Activated naive CD4-positive, alpha-beta T cell treated with anti-CD3 and anti-CD28 coated beads, Interleukin-2, amount 10 ng/mL, durations not matched to agents 7 days and 5 days (primary cell): ENCODE measurements at regions not wholly inside any gene's neighbourhood (a gene's known extent, or its start where the extent isn't known, plus 50 kb on each side); places are given as distances from the start of the nearest gene placed in this dataset.
"Not testable (repeated sequence)": the region's sequence is repeated elsewhere in the genome, so short reads cannot be mapped to it uniquely, and the experiment has no call there.

ENCODE experiments used
- CTCF ChIA-PET: fragments of 350-600 bp; sonication (Branson Sonifier 250); formaldehyde crosslinking; loops from one replicate; lab custom pipeline; 2021; ENCODE audit warnings: antibody characterized with exemption; lab: Charles Lee
- DNase-seq: peaks from one replicate; pipeline ENCODE4 v3.0.0-alpha.2; 2020
- H3K27ac Mint-ChIP-seq: one replicate; pipeline ENCODE4 v1.8.0; 2021; ENCODE audit warnings: mild to moderate bottlenecking, moderate library complexity, mixed read lengths
- H3K27me3 Mint-ChIP-seq: one replicate; pipeline ENCODE4 v1.8.0; 2021; ENCODE audit warnings: mild to moderate bottlenecking, mixed read lengths
- H3K36me3 Mint-ChIP-seq: one replicate; pipeline ENCODE4 v1.8.0; 2021; ENCODE audit warnings: mixed read lengths
- H3K4me1 Mint-ChIP-seq: one replicate; pipeline ENCODE4 v1.8.0; 2021; ENCODE audit warnings: mixed read lengths
- H3K4me3 Mint-ChIP-seq: one replicate; pipeline ENCODE4 v1.8.0; 2021; ENCODE audit warnings: mild to moderate bottlenecking, moderate library complexity, mixed read lengths
- H3K9me3 Mint-ChIP-seq: one replicate; pipeline ENCODE4 v1.8.0; 2021; ENCODE audit warnings: mixed read lengths

DNA sequence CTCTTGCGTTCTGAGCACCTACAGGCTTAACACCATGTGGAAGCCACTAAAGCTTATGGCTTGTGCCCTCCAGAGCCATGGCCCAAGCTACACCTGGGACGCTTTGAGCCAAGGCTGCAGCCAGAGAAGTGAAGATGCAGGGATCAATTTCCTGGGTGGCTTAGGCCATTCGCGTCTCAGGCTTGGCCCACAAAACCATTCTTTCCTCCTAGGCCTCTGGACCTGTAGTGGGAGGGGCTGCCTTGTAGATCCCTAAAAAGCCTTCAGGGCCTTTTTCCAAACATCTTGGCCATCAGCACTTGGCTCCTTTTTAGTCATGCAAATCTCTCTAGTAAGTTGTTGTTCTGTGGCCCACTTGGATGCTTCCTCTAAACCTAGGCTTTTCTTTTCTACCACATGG, 401.7 kb upstream of the RUNX1 start:
- no peak for DNase-seq
- Mint-ChIP-seq H3K4me3 (no peak overlapping the region), H3K27ac (no peak overlapping the region), H3K36me3 (peaks cover 7% of the 10 kb centered on the region), H3K4me1 (no peaks in the 10 kb centered on the region), H3K27me3 (no peaks in the 10 kb centered on the region), H3K9me3 (peaks cover 23% of the 10 kb centered on the region)
- CTCF ChIA-PET: no interaction called here

DNA sequence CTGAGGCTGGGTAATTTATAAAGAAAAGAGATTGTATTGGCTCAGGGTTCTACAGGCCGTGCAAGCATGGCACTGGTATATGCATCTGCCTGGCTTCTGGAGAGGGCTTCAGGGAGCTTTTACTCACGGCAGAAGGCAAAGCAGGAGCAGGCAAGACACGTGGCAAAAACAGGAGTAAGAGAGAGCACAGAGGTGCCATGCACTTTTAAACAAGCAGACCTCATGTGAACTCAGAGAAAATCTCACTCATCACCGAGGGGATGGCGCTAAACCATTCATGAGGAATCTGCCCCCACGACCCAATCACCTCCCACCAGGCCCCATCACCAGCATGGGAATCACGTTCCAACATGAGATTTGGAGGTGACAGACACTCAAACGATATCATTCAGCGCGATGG, 400.7 kb upstream of the RUNX1 start:
- Mint-ChIP-seq H3K9me3 (peaks cover 23% of the 10 kb centered on the region), H3K4me1 (no peaks in the 10 kb centered on the region), H3K36me3 (peaks cover 7% of the 10 kb centered on the region), H3K27me3 (no peaks in the 10 kb centered on the region), H3K27ac (no peak overlapping the region), H3K4me3 (no peak overlapping the region)
- no peak for DNase-seq
- CTCF ChIA-PET: no interaction called here

DNA sequence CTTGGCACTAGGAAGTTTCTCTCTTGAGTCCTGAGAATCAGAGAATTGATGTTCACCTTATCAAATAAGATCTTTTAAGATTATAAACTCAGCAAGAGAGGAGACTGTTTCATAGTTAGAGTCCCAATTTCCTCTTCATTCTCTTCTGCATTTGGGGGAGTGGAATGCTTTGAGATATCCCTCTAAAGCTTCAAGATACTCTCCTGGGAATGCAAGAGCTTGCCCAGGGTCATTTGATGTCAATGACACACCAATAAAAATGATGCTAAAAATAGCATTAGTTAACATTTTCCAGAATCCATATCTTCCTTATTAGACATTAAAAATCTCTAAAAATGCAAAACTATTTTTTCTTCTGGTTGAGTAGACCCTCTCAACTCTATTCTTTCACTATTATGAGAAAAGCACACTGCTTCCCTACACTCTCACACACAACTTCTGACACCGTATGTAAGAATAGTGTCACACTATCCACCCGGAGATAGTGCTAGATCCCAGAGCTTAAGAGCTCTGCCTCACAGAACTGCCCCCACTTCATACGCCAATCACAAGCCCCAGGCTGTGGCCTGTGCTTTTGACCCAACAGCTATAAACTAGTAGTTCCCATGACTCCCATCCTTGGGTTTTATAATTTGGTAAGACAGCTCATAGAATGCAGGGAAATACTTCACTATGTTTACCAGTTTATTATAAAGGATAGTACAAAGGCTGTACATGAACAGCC, 399.9 kb upstream of the RUNX1 start:
- no peaks in the 10 kb centered on the region for H3K4me1 Mint-ChIP-seq
- DNase-seq: no peak
- H3K27ac Mint-ChIP-seq: no peak overlapping the region
- CTCF ChIA-PET: no interaction called here
- H3K27me3 Mint-ChIP-seq: peaks cover 6% of the 10 kb centered on the region
- H3K9me3 Mint-ChIP-seq: peaks cover 23% of the 10 kb centered on the region
- peaks cover 7% of the 10 kb centered on the region for H3K36me3 Mint-ChIP-seq
- no peak overlapping the region for H3K4me3 Mint-ChIP-seq

DNA sequence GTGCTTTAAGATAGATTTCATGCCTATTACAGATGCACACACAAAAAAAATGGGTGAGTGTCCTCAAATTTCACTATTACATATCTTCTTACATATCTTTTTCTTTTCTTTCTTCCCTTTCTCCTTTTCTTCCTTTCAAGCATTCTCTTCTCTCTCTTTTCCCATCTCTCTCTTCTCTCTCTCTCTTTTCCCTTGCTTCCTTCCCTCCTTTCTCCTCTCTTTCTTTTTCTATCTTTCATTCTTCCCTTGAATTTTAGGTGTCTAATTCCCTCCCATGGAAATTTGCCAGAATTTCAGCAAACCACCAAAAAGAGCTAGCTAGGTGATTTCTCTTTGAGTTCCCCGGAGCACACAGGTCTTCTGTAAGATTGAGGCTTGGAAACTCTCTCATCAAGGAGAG, 395.3 kb upstream of the RUNX1 start:
- CTCF ChIA-PET: interaction anchor here (0.9 kb wide), 1 partner anchor 14 kb away, joined by 3 read pairs; no protein-coding TSS in a partner anchor
- H3K27me3 Mint-ChIP-seq: peaks cover 8% of the 10 kb centered on the region
- no peaks in the 10 kb centered on the region for H3K9me3 Mint-ChIP-seq
- DNase-seq: no peak
- no peak overlapping the region for H3K27ac Mint-ChIP-seq
- no peak overlapping the region for H3K4me3 Mint-ChIP-seq
- no peaks in the 10 kb centered on the region for H3K36me3 Mint-ChIP-seq
- H3K4me1 Mint-ChIP-seq: peaks cover 5% of the 10 kb centered on the region

GRCh38 chr21:35441868-35442582, 392.9 kb upstream of the RUNX1 start:
- DNase-seq: no peak
- H3K9me3 Mint-ChIP-seq: no peaks in the 10 kb centered on the region
- H3K4me1 Mint-ChIP-seq: peaks cover 22% of the 10 kb centered on the region
- H3K27ac Mint-ChIP-seq: no peak overlapping the region
- CTCF ChIA-PET: no interaction called here
- no peaks in the 10 kb centered on the region for H3K36me3 Mint-ChIP-seq
- H3K4me3 Mint-ChIP-seq: no peak overlapping the region
- peaks cover 8% of the 10 kb centered on the region for H3K27me3 Mint-ChIP-seq

DNA sequence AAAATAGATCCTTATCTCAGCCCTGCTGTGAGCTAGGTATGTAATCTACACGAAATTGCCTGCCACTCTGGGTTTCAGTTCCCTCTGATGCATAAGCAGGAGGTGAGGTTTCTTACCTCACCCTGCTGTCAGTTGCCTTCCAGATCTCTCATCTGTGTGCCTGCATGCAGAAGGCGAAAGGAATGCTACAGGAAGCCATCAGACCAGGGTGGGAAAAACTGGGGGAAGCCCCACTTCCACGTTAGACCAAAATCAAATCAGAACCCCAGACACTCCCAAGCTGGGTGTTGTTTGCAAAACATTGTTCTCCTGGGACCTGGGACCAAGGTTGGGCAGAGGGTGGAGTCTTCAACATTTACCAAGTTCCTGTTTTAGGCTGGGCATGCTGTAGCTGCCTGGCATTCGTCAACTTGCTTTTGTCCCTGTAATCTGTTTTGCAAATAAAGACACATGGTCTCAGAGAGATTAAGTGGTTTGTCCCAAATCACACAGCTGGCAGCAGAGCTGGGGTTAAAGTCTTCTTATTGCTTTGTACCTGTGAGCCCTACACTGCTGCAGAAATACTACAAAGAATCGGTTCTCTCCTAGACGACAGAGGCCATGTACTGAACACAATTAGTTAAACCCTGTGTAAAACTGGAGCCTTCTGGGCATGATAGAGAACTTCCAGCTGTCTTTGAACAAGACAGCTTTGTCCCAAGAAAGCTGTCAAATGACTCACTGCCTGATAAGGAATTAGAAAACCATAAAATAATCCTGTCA, 389.7 kb upstream of the RUNX1 start:
- Mint-ChIP-seq H3K9me3 (peaks cover 12% of the 10 kb centered on the region), H3K36me3 (no peaks in the 10 kb centered on the region), H3K27ac (peak overlapping the region; percentile 61), H3K4me1 (peaks cover 22% of the 10 kb centered on the region), H3K4me3 (peak overlapping the region; percentile 15), H3K27me3 (peaks cover 3% of the 10 kb centered on the region)
- DNase-seq: peak; percentile 43
- CTCF ChIA-PET: interaction anchor here (0.7 to 1.1 kb wide), 4 partner anchors 27 to 693 kb away, joined by 3 to 4 read pairs (median 3); no protein-coding TSS in a partner anchor

- peaks cover 21% of the 10 kb centered on the region for H3K9me3 Mint-ChIP-seq
- CTCF ChIA-PET: interaction anchor here (1.0 to 1.7 kb wide), 2 partner anchors 66 to 70 kb away, joined by 3 to 4 read pairs; no protein-coding TSS in a partner anchor
- no peak for DNase-seq
- H3K4me1 Mint-ChIP-seq: peaks cover 22% of the 10 kb centered on the region
- H3K27ac Mint-ChIP-seq: no peak overlapping the region
- peaks cover 3% of the 10 kb centered on the region for H3K27me3 Mint-ChIP-seq
- H3K36me3 Mint-ChIP-seq: no peaks in the 10 kb centered on the region
- H3K4me3 Mint-ChIP-seq: no peak overlapping the region
Observed at GRCh38 chr21:35437941-35438340, 388.8 kb upstream of the RUNX1 start.

GRCh38 chr21:35436899-35437298, 387.8 kb upstream of the RUNX1 start:
- Mint-ChIP-seq H3K9me3 (peaks cover 30% of the 10 kb centered on the region), H3K4me3 (no peak overlapping the region), H3K36me3 (peaks cover 3% of the 10 kb centered on the region), H3K27me3 (peaks cover 3% of the 10 kb centered on the region), H3K4me1 (peaks cover 22% of the 10 kb centered on the region), H3K27ac (no peak overlapping the region)
- DNase-seq: no peak
- CTCF ChIA-PET: interaction anchor here (1.7 kb wide), 1 partner anchor 71 kb away, joined by 4 read pairs; no protein-coding TSS in a partner anchor

- Mint-ChIP-seq H3K4me1 (peaks cover 15% of the 10 kb centered on the region), H3K27me3 (peaks cover 12% of the 10 kb centered on the region), H3K9me3 (peaks cover 35% of the 10 kb centered on the region)
- H3K36me3 Mint-ChIP-seq, CTCF ChIA-PET, H3K4me3 Mint-ChIP-seq, DNase-seq, H3K27ac Mint-ChIP-seq: not testable (repeated sequence)
Observed at GRCh38 chr21:35432601-35433000, 383.5 kb upstream of the RUNX1 start.

GRCh38 chr21:35430260-35430659, 381.2 kb upstream of the RUNX1 start:
- peaks cover 23% of the 10 kb centered on the region for H3K4me1 Mint-ChIP-seq
- no peak overlapping the region for H3K4me3 Mint-ChIP-seq
- H3K27ac Mint-ChIP-seq: no peak overlapping the region
- CTCF ChIA-PET: interaction anchor here (0.8 kb wide), 1 partner anchor 15 kb away, joined by 3 read pairs; no protein-coding TSS in a partner anchor
- DNase-seq: no peak
- H3K36me3 Mint-ChIP-seq: peaks cover 3% of the 10 kb centered on the region
- peaks cover 9% of the 10 kb centered on the region for H3K27me3 Mint-ChIP-seq
- peaks cover 35% of the 10 kb centered on the region for H3K9me3 Mint-ChIP-seq

DNA sequence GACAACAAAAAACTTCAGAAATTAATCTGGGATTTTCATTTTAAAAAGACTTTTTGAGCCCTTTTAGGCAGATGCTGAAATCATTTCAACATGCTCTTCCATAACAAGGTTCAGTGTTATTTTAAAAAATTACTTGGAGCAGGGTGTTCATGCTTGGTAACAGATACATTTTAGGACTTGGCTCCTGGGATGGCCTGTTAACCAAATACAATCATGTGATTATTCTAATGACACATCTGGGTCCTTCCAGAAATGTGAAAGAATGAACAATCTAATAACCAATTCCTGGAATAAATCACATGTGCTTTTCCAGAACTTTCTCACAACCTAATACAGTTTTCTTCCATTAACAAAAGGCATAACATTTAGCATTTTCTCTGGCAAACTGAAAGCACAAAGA, 379.8 kb upstream of the RUNX1 start:
- CTCF ChIA-PET: no interaction called here
- Mint-ChIP-seq H3K4me1 (peaks cover 23% of the 10 kb centered on the region), H3K9me3 (peaks cover 24% of the 10 kb centered on the region), H3K27ac (no peak overlapping the region), H3K36me3 (peaks cover 3% of the 10 kb centered on the region), H3K27me3 (peaks cover 9% of the 10 kb centered on the region), H3K4me3 (no peak overlapping the region)
- no peak for DNase-seq

- Mint-ChIP-seq H3K4me1 (peaks cover 23% of the 10 kb centered on the region), H3K27me3 (peaks cover 9% of the 10 kb centered on the region), H3K4me3 (no peak overlapping the region), H3K9me3 (peaks cover 20% of the 10 kb centered on the region), H3K27ac (no peak overlapping the region), H3K36me3 (peaks cover 3% of the 10 kb centered on the region)
- CTCF ChIA-PET: interaction anchor here (1.0 kb wide), 1 partner anchor 412 kb away, joined by 3 read pairs; no protein-coding TSS in a partner anchor
- peak; percentile 63 for DNase-seq
Observed at GRCh38 chr21:35428489-35428888, 379.4 kb upstream of the RUNX1 start.

GRCh38 chr21:35428001-35428320, 378.9 kb upstream of the RUNX1 start:
- Mint-ChIP-seq H3K27ac (no peak overlapping the region), H3K4me1 (peaks cover 23% of the 10 kb centered on the region), H3K36me3 (peaks cover 3% of the 10 kb centered on the region), H3K4me3 (no peak overlapping the region), H3K9me3 (peaks cover 14% of the 10 kb centered on the region), H3K27me3 (peaks cover 9% of the 10 kb centered on the region)
- CTCF ChIA-PET: interaction anchor here (1.0 kb wide), 1 partner anchor 412 kb away, joined by 3 read pairs; no protein-coding TSS in a partner anchor
- no peak for DNase-seq
